H1 (cell line): ENCODE measurements at regions not wholly inside any gene's neighbourhood (a gene's known extent, or its start where the extent isn't known, plus 50 kb on each side); places are given as distances from the start of the nearest gene placed in this dataset.

Experiments
- CEBPB ChIP-seq: IDR thresholded peaks from 2 replicates; pipeline ENCODE4 v1.6.1; 2012; ENCODE audit warnings: low read depth, low read length
- CHD2 ChIP-seq: IDR thresholded peaks from 2 replicates; pipeline ENCODE4 v1.6.1; 2012; ENCODE audit warnings: low read length, improper control_type of control experiment
- KDM4A ChIP-seq: IDR thresholded peaks from one replicate; pipeline ENCODE4 v1.7.1; 2012; ENCODE audit warnings: low read depth, mild to moderate bottlenecking, moderate library complexity, low read length, inconsistent platforms; ENCODE audit not compliant: severe bottlenecking
- KDM5A ChIP-seq: fragments of 200-600 bp; IDR thresholded peaks from 2 replicates; pipeline ENCODE4 v1.7.1; 2012; ENCODE audit warnings: mild to moderate bottlenecking, low read length, inconsistent platforms, mixed read lengths
- RNF2 ChIP-seq: fragments of 200-900, 300-1000 bp; sonication (generic); IDR thresholded peaks from 2 replicates; pipeline ENCODE4 v1.7.1; 2016; ENCODE audit warnings: borderline replicate concordance, low read depth, mild to moderate bottlenecking, antibody characterized with exemption, low read length; ENCODE audit not compliant: poor library complexity, severe bottlenecking; ENCODE audit errors: missing control alignments
- SIX5 ChIP-seq: IDR thresholded peaks from 2 replicates; pipeline ENCODE4 v1.6.1; 2011; ENCODE audit warnings: mild to moderate bottlenecking, low read depth, low read length
- SRF ChIP-seq: IDR thresholded peaks from 2 replicates; pipeline ENCODE4 v1.6.1; 2011; ENCODE audit warnings: mild to moderate bottlenecking, low read depth, low read length, moderate library complexity

GRCh38 chr20:48142516-48142773 lies 357.2 kb upstream of the SULF2 start (continued):
- no peak for TF ChIP-seq SRF
- TF ChIP-seq KDM5A = no peak
- TF ChIP-seq CEBPB = no peak
- no peak for TF ChIP-seq KDM4A
- no peak for TF ChIP-seq CHD2
- no peak for TF ChIP-seq RNF2
- TF ChIP-seq SIX5 = no peak
